Smooth muscle cell (in vitro differentiated cells): ENCODE measurements at regions not wholly inside any gene's neighbourhood (a gene's known extent, or its start where the extent isn't known, plus 50 kb on each side); places are given as distances from the start of the nearest gene placed in this dataset.

Source experiments
- DNase-seq: peaks from one replicate; lab custom pipeline; 2025; ENCODE audit not compliant: unreplicated experiment; lab: John Stamatoyannopoulos, UW
- H2AFZ ChIP-seq: fragments of 200-600 bp; sonication (generic); 2 replicates; pipeline ENCODE4 v1.6.0; 2016; ENCODE audit warnings: antibody characterized with exemption, low read depth, mild to moderate bottlenecking
- H3F3A ChIP-seq: fragments of 200-600 bp; sonication (generic); 2 replicates; pipeline ENCODE4 v1.6.0; 2017; ENCODE audit warnings: antibody characterized with exemption, low read depth
- H3K27ac ChIP-seq: fragments of 200-600 bp; sonication (generic); 2 replicates; pipeline ENCODE4 v1.5.1; 2016; ENCODE audit warnings: low read depth, mild to moderate bottlenecking
- H3K27me3 ChIP-seq: fragments of 200-600 bp; sonication (generic); 2 replicates; pipeline ENCODE4 v1.6.1; 2016; ENCODE audit warnings: low read depth, mild to moderate bottlenecking
- H3K36me3 ChIP-seq: fragments of 200-600 bp; sonication (generic); 2 replicates; pipeline ENCODE4 v1.5.1; 2016; ENCODE audit warnings: low read depth
- H3K4me1 ChIP-seq: fragments of 200-600 bp; sonication (generic); 2 replicates; pipeline ENCODE4 v1.5.1; 2016; ENCODE audit warnings: low read depth
- H3K4me2 ChIP-seq: fragments of 200-600 bp; sonication (generic); 2 replicates; pipeline ENCODE4 v1.6.0; 2016; ENCODE audit warnings: mild to moderate bottlenecking
- H3K4me3 ChIP-seq: fragments of 200-600 bp; sonication (generic); 2 replicates; pipeline ENCODE4 v1.5.1; 2016; ENCODE audit warnings: mild to moderate bottlenecking
- H3K79me2 ChIP-seq: fragments of 200-600 bp; sonication (generic); 2 replicates; pipeline ENCODE4 v1.6.0; 2016; ENCODE audit warnings: low read depth, mild to moderate bottlenecking
- H3K9ac ChIP-seq: fragments of 200-600 bp; sonication (generic); 2 replicates; pipeline ENCODE4 v1.6.0; 2016; ENCODE audit warnings: low read depth
- H3K9me3 ChIP-seq: fragments of 200-600 bp; sonication (generic); replicated peaks from 2 replicates; pipeline ENCODE4 v1.5.1; 2016; ENCODE audit warnings: low read depth
- H4K20me1 ChIP-seq: fragments of 200-600 bp; sonication (generic); 2 replicates; pipeline ENCODE4 v1.6.0; 2016; ENCODE audit warnings: low read depth
- CTCF ChIP-seq: fragments of 200-600 bp; sonication (generic); IDR thresholded peaks from 2 replicates; pipeline ENCODE4 v1.5.1; 2017; ENCODE audit warnings: borderline replicate concordance, mild to moderate bottlenecking, antibody characterized with exemption; ENCODE audit not compliant: insufficient read depth, poor library complexity, severe bottlenecking
- WGBS: methylation state at CpG from one replicate; pipeline ENCODE4 v1.1.7; 2016; ENCODE audit warnings: low lambda C conversion rate; 5-methylcytosine and 5-hydroxymethylcytosine counted together

GRCh38 chr16:27677263-27677662, 127.3 kb downstream of the KATNIP start:
- H3K36me3 ChIP-seq, result no peaks in the 10 kb centered on the region
- no peaks in the 10 kb centered on the region for H4K20me1 ChIP-seq
- no peaks in the 10 kb centered on the region for H3K79me2 ChIP-seq
- H3F3A ChIP-seq, result no peaks in the 10 kb centered on the region
- no peak overlapping the region for H3K9ac ChIP-seq
- H3K4me2 ChIP-seq, result no peak overlapping the region
- H3K27ac ChIP-seq, result peak overlapping the region; percentile 47
- no peak for TF ChIP-seq CTCF
- WGBS, result 80% methylated on average over 3 of the region's 3 CpGs
- H3K4me1 ChIP-seq, result peaks cover 5% of the 10 kb centered on the region
- H3K9me3 ChIP-seq, result no peaks in the 10 kb centered on the region
- no peaks in the 10 kb centered on the region for H3K27me3 ChIP-seq
- no peak overlapping the region for H3K4me3 ChIP-seq
- no peak for DNase-seq
- H2AFZ ChIP-seq, result no peak overlapping the region

- no peak for DNase-seq
- TF ChIP-seq CTCF, result no peak
- Histone ChIP-seq H2AFZ (no peak overlapping the region), H3F3A (no peaks in the 10 kb centered on the region), H3K27ac (no peak overlapping the region), H3K4me3 (no peak overlapping the region), H3K4me2 (no peak overlapping the region), H4K20me1 (no peaks in the 10 kb centered on the region), H3K79me2 (no peaks in the 10 kb centered on the region), H3K9ac (no peak overlapping the region), H3K36me3 (no peaks in the 10 kb centered on the region), H3K9me3 (no peaks in the 10 kb centered on the region), H3K4me1 (peaks cover 5% of the 10 kb centered on the region), H3K27me3 (no peaks in the 10 kb centered on the region)
- 91% methylated on average over 3 of the region's 3 CpGs for WGBS
These were observed 129.0 kb downstream of the KATNIP start for GRCh38 chr16:27678955-27679354.

GRCh38 chr16:27679899-27680298, 130.0 kb downstream of the KATNIP start:
- Histone ChIP-seq H3K4me3 (no peak overlapping the region), H2AFZ (no peak overlapping the region), H3K27me3 (no peaks in the 10 kb centered on the region), H3K79me2 (no peaks in the 10 kb centered on the region), H3K4me2 (no peak overlapping the region), H3K4me1 (peaks cover 5% of the 10 kb centered on the region), H3F3A (no peaks in the 10 kb centered on the region), H4K20me1 (no peaks in the 10 kb centered on the region), H3K9me3 (no peaks in the 10 kb centered on the region), H3K36me3 (no peaks in the 10 kb centered on the region), H3K9ac (no peak overlapping the region), H3K27ac (no peak overlapping the region)
- DNase-seq, result no peak
- WGBS, result 91% methylated on average over 7 of the region's 7 CpGs
- TF ChIP-seq CTCF, result no peak

GRCh38 chr16:27681681-27682080, 131.7 kb downstream of the KATNIP start:
- Histone ChIP-seq H3F3A (no peaks in the 10 kb centered on the region), H3K79me2 (no peaks in the 10 kb centered on the region), H3K4me2 (no peak overlapping the region), H3K4me3 (no peak overlapping the region), H2AFZ (no peak overlapping the region), H3K36me3 (no peaks in the 10 kb centered on the region), H4K20me1 (no peaks in the 10 kb centered on the region), H3K27me3 (no peaks in the 10 kb centered on the region), H3K9ac (no peak overlapping the region), H3K27ac (no peak overlapping the region), H3K4me1 (peaks cover 5% of the 10 kb centered on the region), H3K9me3 (no peaks in the 10 kb centered on the region)
- no peak for DNase-seq
- no peak for TF ChIP-seq CTCF
- WGBS, result 100% methylated on average over 5 of the region's 5 CpGs
